Ishikawa (cell line): ENCODE measurements at regions not wholly inside any gene's neighbourhood (a gene's known extent, or its start where the extent isn't known, plus 50 kb on each side); places are given as distances from the start of the nearest gene placed in this dataset.

Source experiments
- CEBPB ChIP-seq: IDR thresholded peaks from 2 replicates; pipeline ENCODE4 v1.6.1; 2012
- CREB1 ChIP-seq: IDR thresholded peaks from 2 replicates; pipeline ENCODE4 v1.6.1; 2012; ENCODE audit warnings: low read depth
- EGR1 ChIP-seq: IDR thresholded peaks from 2 replicates; pipeline ENCODE4 v1.6.1; 2012
- EP300 ChIP-seq: IDR thresholded peaks from 2 replicates; pipeline ENCODE4 v1.6.1; 2012; ENCODE audit warnings: borderline replicate concordance
- FOXM1 ChIP-seq: IDR thresholded peaks from 2 replicates; pipeline ENCODE4 v1.6.1; 2012; ENCODE audit warnings: low read depth, borderline replicate concordance
- MAX ChIP-seq: IDR thresholded peaks from 2 replicates; pipeline ENCODE4 v1.6.1; 2012
- NFIC ChIP-seq: IDR thresholded peaks from 2 replicates; pipeline ENCODE4 v1.6.1; 2012
- RAD21 ChIP-seq: IDR thresholded peaks from 2 replicates; pipeline ENCODE4 v1.6.1; 2012; ENCODE audit warnings: low read depth
- REST ChIP-seq: IDR thresholded peaks from 2 replicates; pipeline ENCODE4 v1.6.1; 2012; ENCODE audit warnings: low read depth, mild to moderate bottlenecking
- TAF1 ChIP-seq: IDR thresholded peaks from 2 replicates; pipeline ENCODE4 v1.6.1; 2012; ENCODE audit warnings: low read depth, mild to moderate bottlenecking
- TCF12 ChIP-seq: IDR thresholded peaks from 2 replicates; pipeline ENCODE4 v1.6.1; 2012; ENCODE audit warnings: low read depth
- TEAD4 ChIP-seq: IDR thresholded peaks from 2 replicates; pipeline ENCODE4 v1.6.1; 2012
- USF1 ChIP-seq: IDR thresholded peaks from 2 replicates; pipeline ENCODE4 v1.6.1; 2012
- YY1 ChIP-seq: IDR thresholded peaks from 2 replicates; pipeline ENCODE4 v1.6.1; 2012; ENCODE audit warnings: low read depth
- ZBTB7A ChIP-seq: IDR thresholded peaks from 2 replicates; pipeline ENCODE4 v1.6.1; 2012; ENCODE audit warnings: low read depth

- TF ChIP-seq EGR1 (no peak), REST (no peak), CREB1 (no peak), TEAD4 (no peak), NFIC (no peak), MAX (no peak), TCF12 (no peak), ZBTB7A (no peak), EP300 (no peak), USF1 (no peak), TAF1 (no peak), YY1 (no peak), FOXM1 (no peak), RAD21 (no peak), CEBPB (no peak)
Measured at GRCh38 chr2:2581331-2582159, 250.5 kb upstream of the MYT1L start.

- TF ChIP-seq TCF12 (no peak), REST (no peak), RAD21 (no peak), CEBPB (no peak)
Measured at GRCh38 chr2:2580341-2580740, 249.3 kb upstream of the MYT1L start.

GRCh38 chr2:2579814-2580213 is 248.7 kb upstream of the MYT1L start:
- TF ChIP-seq MAX (no peak), FOXM1 (no peak), CEBPB (no peak), TEAD4 (no peak), REST (no peak), CREB1 (no peak), TAF1 (no peak), RAD21 (no peak)

GRCh38 chr2:2577407-2577831 is 246.3 kb upstream of the MYT1L start:
- TF ChIP-seq FOXM1: no peak
- TF ChIP-seq CEBPB: no peak
- no peak for TF ChIP-seq NFIC
- TF ChIP-seq EGR1: no peak
- TF ChIP-seq RAD21: no peak
- TF ChIP-seq TAF1: no peak

- TF ChIP-seq RAD21 (no peak), ZBTB7A (no peak), TCF12 (no peak), CEBPB (no peak), EP300 (no peak), FOXM1 (no peak), EGR1 (no peak), TAF1 (no peak), CREB1 (no peak)
Measured at GRCh38 chr2:2575870-2576386, 244.9 kb upstream of the MYT1L start.
